Vagina (tissue), 2 donors: ENCODE measurements at regions not wholly inside any gene's neighbourhood (a gene's known extent, or its start where the extent isn't known, plus 50 kb on each side); places are given as distances from the start of the nearest gene placed in this dataset.
A peak's percentile ranks its signal among the peaks of the same experiment; 100 is the strongest.

Experiments used
- DNase-seq, 2 donors: peaks; one replicate each; pipeline ENCODE4 v3.0.0-alpha.2; 2017; ENCODE audit errors: extremely low spot score in 2 of 2
- H3K27ac ChIP-seq: fragments of 200-600 bp; sonication (generic); one replicate; pipeline ENCODE4 v1.5.1; 2019
- H3K27me3 ChIP-seq: fragments of 200-600 bp; sonication (generic); one replicate; pipeline ENCODE4 v1.5.1; 2019
- H3K36me3 ChIP-seq, 2 donors: fragments of 200-600 bp; sonication (generic); one replicate each; pipeline ENCODE4 v1.5.1; 2017 to 2019
- H3K4me1 ChIP-seq: fragments of 200-600 bp; sonication (generic); one replicate; pipeline ENCODE4 v1.5.1; 2019
- H3K4me3 ChIP-seq, 2 donors: fragments of 200-600 bp; sonication (generic); 1 replicate in 1 of 2; 2 replicates in 1 of 2; pipeline ENCODE4 v1.5.1; 2016 to 2019
- H3K9me3 ChIP-seq: fragments of 200-600 bp; sonication (generic); one replicate; pipeline ENCODE4 v1.5.1; 2019
- POLR2A ChIP-seq, 2 donors: fragments of 450-650 bp; IDR thresholded peaks; one replicate each; pipeline ENCODE4 v1.6.1; 2017; ENCODE audit warnings: antibody characterized with exemption in 2 of 2, mild to moderate bottlenecking in 2 of 2, moderate library complexity in 2 of 2
- POLR2AphosphoS5 ChIP-seq, 2 donors: sonication (generic); formaldehyde crosslinking; IDR thresholded peaks; one replicate each; pipeline ENCODE4 v1.9.0; 2017; ENCODE audit warnings: antibody characterized with exemption in 2 of 2, mild to moderate bottlenecking in 2 of 2, low read depth in 1 of 2; ENCODE audit not compliant: insufficient read depth in 1 of 2
- intact Hi-C: fragments of 100-400 bp; cut with DNase I; formaldehyde crosslinking; loops from one replicate; pipeline ENCODE4 v1.15.1; 2023
- TF ChIP-seq, protein P1 (sequence below), 3 experiments: fragments of 450-650 bp in 2 of 3; fragments of 200-600 bp in 1 of 3; sonication (generic) in 1 of 3; IDR thresholded peaks; one replicate each; pipeline ENCODE4 v1.5.1; 2017 to 2019; ENCODE audit warnings: antibody characterized with exemption in 3 of 3, mild to moderate bottlenecking in 2 of 3, moderate library complexity in 2 of 3

DNA sequence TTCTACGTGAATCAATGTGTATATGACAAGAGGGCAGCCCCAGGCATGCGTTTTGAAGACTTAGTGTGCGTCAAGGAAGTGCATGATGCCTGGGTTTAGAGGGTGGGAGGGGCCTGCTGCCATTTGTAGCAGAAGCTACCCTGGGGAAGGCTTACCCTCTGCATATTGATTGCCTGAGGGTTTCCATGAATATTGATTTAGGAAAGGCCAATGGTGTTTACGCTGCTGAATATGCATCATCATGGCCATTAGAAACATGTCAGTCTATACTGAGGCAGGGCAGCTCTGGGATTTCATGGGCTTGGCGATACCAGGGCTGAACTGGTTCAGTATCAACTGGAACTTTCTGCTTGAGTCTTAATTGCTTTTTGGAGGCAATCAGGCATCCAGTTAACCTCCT is 259.3 kb downstream of the DCDC2C start:
- Histone ChIP-seq H3K4me3 (no peak overlapping the region), H3K27ac (no peak overlapping the region), H3K4me1 (no peaks in the 10 kb centered on the region), H3K9me3 (no peaks in the 10 kb centered on the region), H3K27me3 (no peaks in the 10 kb centered on the region), H3K36me3 (no peaks in the 10 kb centered on the region)
- no peak for TF ChIP-seq POLR2AphosphoS5 (IDR thresholded peaks at IDR 0.05; ENCODE audit: insufficient read depth in 1 of 2, low read depth in 1 of 2)
- no peak for TF ChIP-seq POLR2A (IDR thresholded peaks at IDR 0.05)
- TF ChIP-seq, protein P1, sequence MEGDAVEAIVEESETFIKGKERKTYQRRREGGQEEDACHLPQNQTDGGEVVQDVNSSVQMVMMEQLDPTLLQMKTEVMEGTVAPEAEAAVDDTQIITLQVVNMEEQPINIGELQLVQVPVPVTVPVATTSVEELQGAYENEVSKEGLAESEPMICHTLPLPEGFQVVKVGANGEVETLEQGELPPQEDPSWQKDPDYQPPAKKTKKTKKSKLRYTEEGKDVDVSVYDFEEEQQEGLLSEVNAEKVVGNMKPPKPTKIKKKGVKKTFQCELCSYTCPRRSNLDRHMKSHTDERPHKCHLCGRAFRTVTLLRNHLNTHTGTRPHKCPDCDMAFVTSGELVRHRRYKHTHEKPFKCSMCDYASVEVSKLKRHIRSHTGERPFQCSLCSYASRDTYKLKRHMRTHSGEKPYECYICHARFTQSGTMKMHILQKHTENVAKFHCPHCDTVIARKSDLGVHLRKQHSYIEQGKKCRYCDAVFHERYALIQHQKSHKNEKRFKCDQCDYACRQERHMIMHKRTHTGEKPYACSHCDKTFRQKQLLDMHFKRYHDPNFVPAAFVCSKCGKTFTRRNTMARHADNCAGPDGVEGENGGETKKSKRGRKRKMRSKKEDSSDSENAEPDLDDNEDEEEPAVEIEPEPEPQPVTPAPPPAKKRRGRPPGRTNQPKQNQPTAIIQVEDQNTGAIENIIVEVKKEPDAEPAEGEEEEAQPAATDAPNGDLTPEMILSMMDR (IDR thresholded peaks at IDR 0.05) = no peak
- DNase-seq = peak in 1 of 2 donors; percentile 6
- intact Hi-C loops = no loop called here

DNA sequence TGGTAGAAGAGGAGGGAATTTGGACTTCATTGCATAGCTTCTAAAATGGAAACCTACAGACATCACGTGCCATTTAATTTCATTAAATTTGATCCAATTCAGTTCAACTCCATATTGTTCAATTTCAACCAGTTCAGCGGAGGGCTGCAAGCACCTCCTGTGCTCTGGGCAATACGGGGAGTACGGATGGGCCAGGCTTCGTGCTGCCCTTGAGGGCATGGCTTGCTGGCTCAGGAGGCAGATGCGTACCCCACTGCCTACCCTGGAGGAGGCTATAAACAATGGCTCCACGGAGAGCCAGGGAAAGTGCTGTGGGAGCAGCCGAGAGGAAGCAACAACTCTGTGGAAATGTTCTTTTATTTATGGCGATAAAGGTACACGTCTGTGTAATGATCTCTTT is 261.8 kb downstream of the DCDC2C start:
- Histone ChIP-seq H3K4me3 (no peak overlapping the region), H3K27ac (no peak overlapping the region), H3K4me1 (no peaks in the 10 kb centered on the region), H3K27me3 (no peaks in the 10 kb centered on the region), H3K36me3 (no peaks in the 10 kb centered on the region), H3K9me3 (no peaks in the 10 kb centered on the region)
- peak in 1 of 2 donors; percentile 70 for DNase-seq
- TF ChIP-seq, protein P1 (IDR thresholded peaks at IDR 0.05) = no peak
- TF ChIP-seq POLR2AphosphoS5 (IDR thresholded peaks at IDR 0.05; ENCODE audit: insufficient read depth in 1 of 2, low read depth in 1 of 2) = no peak
- no peak for TF ChIP-seq POLR2A (IDR thresholded peaks at IDR 0.05)
- intact Hi-C loops = no loop called here

DNA sequence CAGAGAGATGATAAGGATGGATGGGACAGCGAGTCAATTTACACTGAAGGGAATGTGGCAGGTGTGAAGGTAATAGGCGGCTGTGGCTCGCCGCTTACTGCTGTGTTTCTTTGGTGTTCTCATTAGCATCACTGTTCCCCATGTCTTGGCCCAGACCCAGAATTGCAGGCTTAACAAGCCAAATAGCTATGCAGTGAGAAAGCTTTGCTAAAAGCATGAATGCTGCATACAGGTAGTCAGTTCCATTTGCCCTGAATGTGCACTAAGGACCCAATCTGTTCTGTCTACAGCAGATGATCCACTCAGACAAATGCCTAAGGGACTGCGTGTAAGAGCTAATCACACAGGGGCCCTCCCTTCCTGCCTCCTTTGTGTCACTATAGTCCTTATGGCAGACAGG is 262.6 kb downstream of the DCDC2C start:
- peak in 1 of 2 donors; percentile 16 for DNase-seq
- Histone ChIP-seq H3K4me1 (no peaks in the 10 kb centered on the region), H3K27ac (no peak overlapping the region), H3K4me3 (no peak overlapping the region), H3K27me3 (no peaks in the 10 kb centered on the region), H3K9me3 (no peaks in the 10 kb centered on the region), H3K36me3 (no peaks in the 10 kb centered on the region)
- intact Hi-C loops = no loop called here
- TF ChIP-seq, protein P1 (IDR thresholded peaks at IDR 0.05) = no peak
- no peak for TF ChIP-seq POLR2A (IDR thresholded peaks at IDR 0.05)
- TF ChIP-seq POLR2AphosphoS5 (IDR thresholded peaks at IDR 0.05; ENCODE audit: insufficient read depth in 1 of 2, low read depth in 1 of 2) = no peak

DNA sequence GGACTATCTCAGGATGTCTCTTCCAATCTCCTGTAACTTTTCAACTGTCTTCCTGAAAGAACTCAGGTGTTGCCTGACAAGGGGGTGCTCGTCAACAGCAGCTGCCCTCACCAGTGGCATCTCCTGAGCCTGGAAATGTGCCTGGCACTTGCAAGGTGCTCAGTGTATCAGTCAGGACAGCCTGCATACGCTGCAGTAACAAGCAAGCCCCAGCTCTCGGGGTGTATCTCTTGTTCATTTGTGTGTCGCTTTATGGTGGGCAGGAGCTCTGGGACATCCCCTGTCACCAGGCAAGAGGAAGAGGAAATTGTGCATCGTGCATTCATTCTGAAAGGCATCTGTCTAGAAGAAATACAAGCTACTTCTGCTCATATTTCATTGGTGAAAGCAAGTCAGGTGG is 263.1 kb downstream of the DCDC2C start:
- Histone ChIP-seq H3K36me3 (no peaks in the 10 kb centered on the region), H3K4me3 (no peak overlapping the region), H3K27ac (no peak overlapping the region), H3K4me1 (no peaks in the 10 kb centered on the region), H3K27me3 (no peaks in the 10 kb centered on the region), H3K9me3 (no peaks in the 10 kb centered on the region)
- TF ChIP-seq POLR2AphosphoS5 (IDR thresholded peaks at IDR 0.05; ENCODE audit: insufficient read depth in 1 of 2, low read depth in 1 of 2) (no peak), POLR2A (IDR thresholded peaks at IDR 0.05) (no peak)
- TF ChIP-seq, protein P1 (IDR thresholded peaks at IDR 0.05) = no peak
- DNase-seq = peak in 1 of 2 donors; percentile 12
- intact Hi-C loops = no loop called here

DNA sequence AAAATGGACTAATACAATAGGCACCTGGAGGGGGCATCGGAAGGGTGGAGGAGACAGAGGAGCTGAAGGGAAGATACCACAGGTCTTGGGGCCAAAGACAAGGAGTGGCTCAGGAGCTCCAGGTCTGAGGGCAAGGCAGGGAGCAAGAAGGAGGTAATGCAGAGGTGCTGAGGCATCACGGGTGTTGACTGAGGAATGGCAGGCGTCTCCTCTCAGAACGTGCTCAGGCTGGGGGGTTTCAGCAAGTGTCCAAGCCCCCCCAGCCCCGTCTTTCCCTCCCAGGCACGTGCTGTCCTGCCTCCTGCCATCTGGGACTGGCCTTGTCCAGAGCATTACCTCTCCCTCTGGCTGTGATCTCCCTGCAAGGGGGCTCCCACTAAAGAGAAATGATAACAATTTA is 265.4 kb downstream of the DCDC2C start:
- Histone ChIP-seq H3K4me1 (no peaks in the 10 kb centered on the region), H3K27me3 (no peaks in the 10 kb centered on the region), H3K4me3 (no peak overlapping the region), H3K27ac (no peak overlapping the region), H3K36me3 (no peaks in the 10 kb centered on the region), H3K9me3 (no peaks in the 10 kb centered on the region)
- intact Hi-C loops = no loop called here
- TF ChIP-seq POLR2A (IDR thresholded peaks at IDR 0.05) (no peak), POLR2AphosphoS5 (IDR thresholded peaks at IDR 0.05; ENCODE audit: insufficient read depth in 1 of 2, low read depth in 1 of 2) (no peak)
- TF ChIP-seq, protein P1 (IDR thresholded peaks at IDR 0.05) = no peak
- DNase-seq = peak in 1 of 2 donors; percentile 34
